Smooth muscle cell (in vitro differentiated cells): ENCODE measurements at regions not wholly inside any gene's neighbourhood (a gene's known extent, or its start where the extent isn't known, plus 50 kb on each side); places are given as distances from the start of the nearest gene placed in this dataset.

Source experiments
- DNase-seq: peaks from one replicate; lab custom pipeline; 2025; ENCODE audit not compliant: unreplicated experiment; lab: John Stamatoyannopoulos, UW
- H2AFZ ChIP-seq: fragments of 200-600 bp; sonication (generic); 2 replicates; pipeline ENCODE4 v1.6.0; 2016; ENCODE audit warnings: antibody characterized with exemption, low read depth, mild to moderate bottlenecking
- H3F3A ChIP-seq: fragments of 200-600 bp; sonication (generic); 2 replicates; pipeline ENCODE4 v1.6.0; 2017; ENCODE audit warnings: antibody characterized with exemption, low read depth
- H3K27ac ChIP-seq: fragments of 200-600 bp; sonication (generic); 2 replicates; pipeline ENCODE4 v1.5.1; 2016; ENCODE audit warnings: low read depth, mild to moderate bottlenecking
- H3K27me3 ChIP-seq: fragments of 200-600 bp; sonication (generic); 2 replicates; pipeline ENCODE4 v1.6.1; 2016; ENCODE audit warnings: low read depth, mild to moderate bottlenecking
- H3K36me3 ChIP-seq: fragments of 200-600 bp; sonication (generic); 2 replicates; pipeline ENCODE4 v1.5.1; 2016; ENCODE audit warnings: low read depth
- H3K4me1 ChIP-seq: fragments of 200-600 bp; sonication (generic); 2 replicates; pipeline ENCODE4 v1.5.1; 2016; ENCODE audit warnings: low read depth
- H3K4me2 ChIP-seq: fragments of 200-600 bp; sonication (generic); 2 replicates; pipeline ENCODE4 v1.6.0; 2016; ENCODE audit warnings: mild to moderate bottlenecking
- H3K4me3 ChIP-seq: fragments of 200-600 bp; sonication (generic); 2 replicates; pipeline ENCODE4 v1.5.1; 2016; ENCODE audit warnings: mild to moderate bottlenecking
- H3K79me2 ChIP-seq: fragments of 200-600 bp; sonication (generic); 2 replicates; pipeline ENCODE4 v1.6.0; 2016; ENCODE audit warnings: low read depth, mild to moderate bottlenecking
- H3K9ac ChIP-seq: fragments of 200-600 bp; sonication (generic); 2 replicates; pipeline ENCODE4 v1.6.0; 2016; ENCODE audit warnings: low read depth
- H3K9me3 ChIP-seq: fragments of 200-600 bp; sonication (generic); replicated peaks from 2 replicates; pipeline ENCODE4 v1.5.1; 2016; ENCODE audit warnings: low read depth
- H4K20me1 ChIP-seq: fragments of 200-600 bp; sonication (generic); 2 replicates; pipeline ENCODE4 v1.6.0; 2016; ENCODE audit warnings: low read depth
- WGBS: methylation state at CpG from one replicate; pipeline ENCODE4 v1.1.7; 2016; ENCODE audit warnings: low lambda C conversion rate; 5-methylcytosine and 5-hydroxymethylcytosine counted together
- TF ChIP-seq, protein P1 (sequence below): fragments of 200-600 bp; sonication (generic); IDR thresholded peaks from 2 replicates; pipeline ENCODE4 v1.5.1; 2017; ENCODE audit warnings: borderline replicate concordance, mild to moderate bottlenecking, antibody characterized with exemption; ENCODE audit not compliant: insufficient read depth, poor library complexity, severe bottlenecking

DNA sequence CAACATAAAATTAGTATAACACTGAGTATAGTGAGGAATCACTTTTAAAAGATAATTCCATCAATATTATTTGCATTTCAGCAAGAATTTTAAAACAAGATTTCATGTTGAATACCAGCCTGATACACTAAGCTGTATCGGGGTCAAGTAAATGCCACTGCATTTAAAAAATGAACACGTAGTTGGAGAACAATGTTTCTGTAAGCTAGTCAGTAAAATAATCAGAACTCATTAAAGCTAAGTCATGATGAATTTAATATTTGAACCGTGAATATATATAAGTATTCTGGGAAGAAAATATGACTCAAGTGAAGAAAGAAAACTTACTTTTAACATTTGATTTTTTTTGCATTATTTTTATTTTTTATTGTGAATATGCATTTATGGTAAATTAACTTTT is 611.0 kb upstream of the PABPC4L start:
- Histone ChIP-seq H3K9ac (no peak overlapping the region), H3K27me3 (no peaks in the 10 kb centered on the region), H3K9me3 (no peaks in the 10 kb centered on the region), H3K4me3 (no peak overlapping the region), H3F3A (no peaks in the 10 kb centered on the region), H3K36me3 (no peaks in the 10 kb centered on the region), H3K4me1 (no peaks in the 10 kb centered on the region), H3K27ac (no peak overlapping the region), H3K4me2 (no peak overlapping the region), H3K79me2 (no peaks in the 10 kb centered on the region), H4K20me1 (no peaks in the 10 kb centered on the region), H2AFZ (no peak overlapping the region)
- TF ChIP-seq, protein P1, sequence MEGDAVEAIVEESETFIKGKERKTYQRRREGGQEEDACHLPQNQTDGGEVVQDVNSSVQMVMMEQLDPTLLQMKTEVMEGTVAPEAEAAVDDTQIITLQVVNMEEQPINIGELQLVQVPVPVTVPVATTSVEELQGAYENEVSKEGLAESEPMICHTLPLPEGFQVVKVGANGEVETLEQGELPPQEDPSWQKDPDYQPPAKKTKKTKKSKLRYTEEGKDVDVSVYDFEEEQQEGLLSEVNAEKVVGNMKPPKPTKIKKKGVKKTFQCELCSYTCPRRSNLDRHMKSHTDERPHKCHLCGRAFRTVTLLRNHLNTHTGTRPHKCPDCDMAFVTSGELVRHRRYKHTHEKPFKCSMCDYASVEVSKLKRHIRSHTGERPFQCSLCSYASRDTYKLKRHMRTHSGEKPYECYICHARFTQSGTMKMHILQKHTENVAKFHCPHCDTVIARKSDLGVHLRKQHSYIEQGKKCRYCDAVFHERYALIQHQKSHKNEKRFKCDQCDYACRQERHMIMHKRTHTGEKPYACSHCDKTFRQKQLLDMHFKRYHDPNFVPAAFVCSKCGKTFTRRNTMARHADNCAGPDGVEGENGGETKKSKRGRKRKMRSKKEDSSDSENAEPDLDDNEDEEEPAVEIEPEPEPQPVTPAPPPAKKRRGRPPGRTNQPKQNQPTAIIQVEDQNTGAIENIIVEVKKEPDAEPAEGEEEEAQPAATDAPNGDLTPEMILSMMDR = no peak
- no peak for DNase-seq
- 91% methylated on average over 3 of the region's 3 CpGs for WGBS

DNA sequence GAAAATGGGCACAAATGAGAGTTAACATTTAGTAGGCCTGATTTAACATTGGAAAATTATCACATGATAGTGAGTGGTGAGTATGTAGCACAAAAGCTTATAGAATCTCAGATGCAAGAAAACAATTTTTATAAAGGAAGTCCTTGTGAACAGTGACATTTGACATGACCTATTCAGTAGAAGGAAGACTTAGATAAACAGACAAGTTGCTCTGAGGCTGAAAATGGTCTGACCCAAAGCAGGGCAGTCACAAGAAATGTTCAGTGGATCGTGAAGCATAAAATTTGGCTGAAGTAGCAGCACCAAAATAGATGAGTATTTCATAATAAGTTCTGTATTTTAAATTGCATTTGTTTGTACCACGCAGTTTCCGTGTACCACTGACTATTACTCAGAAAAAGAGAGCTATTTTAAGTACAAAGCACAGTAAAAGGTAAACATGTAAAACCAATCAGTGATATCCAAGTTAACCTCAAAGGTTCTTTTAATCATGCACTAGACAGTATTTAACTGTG is 605.7 kb upstream of the PABPC4L start:
- Histone ChIP-seq H3K9me3 (no peaks in the 10 kb centered on the region), H3F3A (no peaks in the 10 kb centered on the region), H3K9ac (no peak overlapping the region), H3K4me2 (no peak overlapping the region), H3K27me3 (no peaks in the 10 kb centered on the region), H3K4me3 (no peak overlapping the region), H4K20me1 (no peaks in the 10 kb centered on the region), H3K36me3 (no peaks in the 10 kb centered on the region), H2AFZ (peak overlapping the region; percentile 76), H3K4me1 (no peaks in the 10 kb centered on the region), H3K27ac (no peak overlapping the region), H3K79me2 (no peaks in the 10 kb centered on the region)
- 69% methylated on average over 3 of the region's 3 CpGs for WGBS
- TF ChIP-seq, protein P1 = no peak
- no peak for DNase-seq

DNA sequence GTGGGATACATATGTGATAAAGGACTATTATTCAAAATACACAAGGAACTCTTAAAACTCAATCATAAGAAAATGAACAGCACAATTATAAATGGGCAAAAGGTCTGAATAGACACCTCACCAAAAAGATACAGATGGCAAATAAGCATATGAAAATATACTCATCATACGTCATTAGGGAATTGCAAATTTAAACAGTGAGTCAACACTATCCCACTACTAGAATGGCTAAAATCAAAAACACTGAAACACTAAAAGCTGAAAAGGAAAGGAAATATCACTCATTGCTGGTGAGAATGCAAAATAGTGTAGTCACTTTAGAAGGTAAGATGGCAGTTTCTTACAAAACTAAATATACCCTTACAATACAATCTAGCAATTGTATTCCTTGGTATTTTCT is 597.0 kb upstream of the PABPC4L start:
- Histone ChIP-seq H4K20me1 (no peaks in the 10 kb centered on the region), H3K4me2 (no peak overlapping the region), H3K9ac (no peak overlapping the region), H3K27ac (no peak overlapping the region), H3K9me3 (no peaks in the 10 kb centered on the region), H3K4me1 (no peaks in the 10 kb centered on the region), H3K36me3 (no peaks in the 10 kb centered on the region), H3F3A (no peaks in the 10 kb centered on the region), H3K4me3 (no peak overlapping the region), H3K27me3 (no peaks in the 10 kb centered on the region), H2AFZ (no peak overlapping the region), H3K79me2 (no peaks in the 10 kb centered on the region)
- TF ChIP-seq, protein P1 = no peak
- 93% methylated on average over 1 of the region's 1 CpG for WGBS
- no peak for DNase-seq

DNA sequence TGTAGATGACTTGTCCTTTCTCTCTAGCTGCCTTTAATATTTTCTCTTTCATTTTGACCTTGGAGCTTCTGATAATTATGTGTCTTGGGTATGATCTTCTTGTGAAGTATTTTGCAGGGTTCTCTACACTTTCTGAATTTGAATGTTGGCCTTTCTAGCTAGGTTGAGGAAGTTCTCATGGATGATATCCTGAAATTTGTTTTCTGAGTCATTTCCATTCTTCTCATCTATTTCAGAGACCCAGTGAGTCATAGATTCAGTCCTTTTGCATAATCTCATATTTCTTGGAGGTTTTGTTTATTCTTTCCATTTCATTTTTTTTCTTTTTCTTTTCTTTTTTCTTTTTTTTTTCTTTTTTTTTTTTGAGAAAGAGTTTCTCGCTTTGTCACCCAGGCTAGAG is 585.7 kb upstream of the PABPC4L start:
- no peaks in the 10 kb centered on the region for H3K27me3 ChIP-seq
- WGBS = 83% methylated on average over 1 of the region's 1 CpG
- no peak overlapping the region for H3K4me2 ChIP-seq
- DNase-seq = no peak
- H4K20me1 ChIP-seq = no peaks in the 10 kb centered on the region
- H3K4me3 ChIP-seq = no peak overlapping the region
- no peaks in the 10 kb centered on the region for H3K36me3 ChIP-seq
- no peaks in the 10 kb centered on the region for H3K4me1 ChIP-seq
- no peak overlapping the region for H3K9ac ChIP-seq
- no peak overlapping the region for H2AFZ ChIP-seq
- H3K27ac ChIP-seq = no peak overlapping the region
- no peaks in the 10 kb centered on the region for H3K79me2 ChIP-seq
- TF ChIP-seq, protein P1 = no peak
- no peaks in the 10 kb centered on the region for H3K9me3 ChIP-seq
- H3F3A ChIP-seq = no peaks in the 10 kb centered on the region
